ENCODE measurements at regions not wholly inside any gene's neighbourhood (a gene's known extent, or its start where the extent isn't known, plus 50 kb on each side); places are given as distances from the start of the nearest gene placed in this dataset.
"Not testable (repeated sequence)": the region's sequence is repeated elsewhere in the genome, so short reads cannot be mapped to it uniquely, and the experiment has no call there.

GRCh38 chr19:20359933-20360720 lies 193.1 kb downstream of the ZNF486 start:
- peak in 6 of 9 donors; percentile 10 to 48 (median 38) for TF ChIP-seq CTCF (IDR thresholded peaks at IDR 0.05)
- Histone ChIP-seq H3K4me3 (no peak overlapping the region), H3K36me3 (no peaks in the 10 kb centered on the region), H3K27me3 (no peaks in the 10 kb centered on the region), H3K4me1 (no peaks in the 10 kb centered on the region), H3K27ac (no peak overlapping the region), H3K9me3 (peaks cover 0 to 57% (median 0%) of the 10 kb centered on the region in 11 donors)
- DNase-seq (no peak), ATAC-seq (no peak)
- WGBS, 2 donors, result 52 to 53% methylated on average over 11 of the region's 11 CpGs
- intact Hi-C loops (cut with DNase I), result no loop called here

DNA sequence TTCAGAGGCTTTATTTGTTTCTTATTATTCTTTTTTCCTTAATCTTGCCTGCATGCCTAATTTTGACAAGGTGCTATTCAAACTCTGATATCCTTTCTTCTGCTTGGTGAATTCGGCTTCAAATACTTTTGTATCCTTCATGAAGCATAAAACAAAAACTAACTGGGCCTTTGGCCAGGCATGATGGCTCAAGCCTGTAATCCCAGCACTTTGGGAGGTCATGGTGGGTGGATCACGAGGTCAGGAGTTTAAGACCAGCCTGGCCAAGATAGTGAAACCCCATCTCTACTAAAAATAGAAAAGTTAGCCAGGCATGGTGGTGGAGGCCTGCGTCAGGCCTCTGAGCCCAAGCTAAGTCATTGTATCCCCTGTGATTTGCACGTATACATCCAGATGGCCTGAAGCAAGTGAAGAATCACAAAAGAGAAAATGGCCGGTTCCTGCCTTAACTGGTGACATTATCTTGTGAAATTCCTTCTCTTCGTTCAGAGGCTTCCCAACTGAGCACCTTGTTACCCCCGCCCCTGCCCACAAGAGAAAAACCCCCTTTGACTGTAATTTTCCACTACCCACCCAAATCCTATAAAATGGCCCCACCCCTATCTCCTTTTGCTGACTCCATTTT lies 191.9 kb downstream of the ZNF486 start:
- intact Hi-C loops (cut with DNase I); H3K36me3 ChIP-seq; H3K4me3 ChIP-seq; ATAC-seq; H3K27me3 ChIP-seq; DNase-seq; H3K4me1 ChIP-seq; H3K27ac ChIP-seq: not testable (repeated sequence)
- 80 to 83% methylated on average over 7 of the region's 7 CpGs for WGBS, 2 donors
- H3K9me3 ChIP-seq, result peaks cover 0 to 56% (median 0%) of the 10 kb centered on the region in 11 donors

GRCh38 chr19:20357921-20358320 lies 190.9 kb downstream of the ZNF486 start:
- Histone ChIP-seq H3K36me3 (no peaks in the 10 kb centered on the region), H3K27ac (no peak overlapping the region), H3K9me3 (peaks cover 0 to 59% (median 0%) of the 10 kb centered on the region in 11 donors), H3K4me1 (no peaks in the 10 kb centered on the region), H3K27me3 (no peaks in the 10 kb centered on the region), H3K4me3 (no peak overlapping the region)
- intact Hi-C loops (cut with DNase I), result no loop called here
- 72 to 73% methylated on average over 6 of the region's 6 CpGs for WGBS, 2 donors
- DNase-seq (no peak), ATAC-seq (no peak)
- TF ChIP-seq CTCF (IDR thresholded peaks at IDR 0.05), result no peak

DNA sequence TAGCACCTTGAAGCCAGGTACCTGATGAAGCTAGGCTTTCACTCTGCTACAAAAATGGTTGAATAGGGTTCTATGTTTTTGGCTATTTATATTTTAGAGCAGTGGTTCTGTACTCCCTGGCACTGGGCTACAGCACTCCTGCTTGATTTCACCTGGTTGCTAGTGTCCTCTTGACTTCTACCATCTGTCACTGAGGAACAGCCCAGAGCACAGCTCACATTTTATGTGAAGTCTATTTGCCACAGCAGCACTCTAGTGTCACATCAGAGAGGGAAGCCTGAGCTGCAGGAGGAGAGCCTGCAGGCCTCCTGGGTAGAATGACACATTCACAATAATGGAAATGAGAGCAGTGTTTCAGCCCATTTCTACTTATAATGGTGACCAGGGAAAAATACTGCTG lies 184.2 kb downstream of the ZNF486 start:
- Histone ChIP-seq H3K36me3 (no peaks in the 10 kb centered on the region), H3K27ac (no peak overlapping the region), H3K4me3 (no peak overlapping the region), H3K4me1 (no peaks in the 10 kb centered on the region), H3K27me3 (no peaks in the 10 kb centered on the region), H3K9me3 (peaks cover 0 to 34% (median 0%) of the 10 kb centered on the region in 11 donors)
- ATAC-seq (no peak), DNase-seq (no peak)
- intact Hi-C loops (cut with DNase I), result no loop called here
- no peak for TF ChIP-seq CTCF (IDR thresholded peaks at IDR 0.05)

DNA sequence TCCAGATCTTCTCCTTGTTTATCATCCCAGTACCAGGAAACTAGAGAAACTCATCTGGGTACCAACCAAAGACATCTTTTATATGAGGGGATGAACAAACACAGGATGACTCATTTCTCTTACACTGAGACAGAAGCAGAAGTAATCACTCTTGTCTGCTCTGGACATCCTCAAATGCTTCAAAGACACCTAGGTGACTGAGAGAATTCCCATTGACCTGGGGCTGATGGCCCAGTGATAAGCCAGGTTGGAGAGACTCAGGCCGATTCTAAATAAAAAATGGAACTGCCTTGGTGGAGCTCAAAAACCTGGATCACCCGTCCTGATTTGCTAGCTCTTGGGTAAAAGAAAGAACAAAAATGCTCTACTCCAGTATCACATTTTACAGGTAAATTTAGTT lies 182.2 kb downstream of the ZNF486 start:
- TF ChIP-seq CTCF (IDR thresholded peaks at IDR 0.05), result no peak
- DNase-seq (no peak), ATAC-seq (no peak)
- Histone ChIP-seq H3K27ac (no peak overlapping the region), H3K4me3 (no peak overlapping the region), H3K27me3 (no peaks in the 10 kb centered on the region), H3K4me1 (no peaks in the 10 kb centered on the region), H3K36me3 (no peaks in the 10 kb centered on the region), H3K9me3 (peaks cover 0 to 18% (median 0%) of the 10 kb centered on the region in 11 donors)
- intact Hi-C loops (cut with DNase I), result no loop called here
- 63% methylated on average over 2 of the region's 2 CpGs for whole genome bisulfite sequencing, 2 donors

Data from heart right ventricle (tissue), 16 donors.